ENCODE measurements at regions not wholly inside any gene's neighbourhood (a gene's known extent, or its start where the extent isn't known, plus 50 kb on each side); places are given as distances from the start of the nearest gene placed in this dataset.

DNA sequence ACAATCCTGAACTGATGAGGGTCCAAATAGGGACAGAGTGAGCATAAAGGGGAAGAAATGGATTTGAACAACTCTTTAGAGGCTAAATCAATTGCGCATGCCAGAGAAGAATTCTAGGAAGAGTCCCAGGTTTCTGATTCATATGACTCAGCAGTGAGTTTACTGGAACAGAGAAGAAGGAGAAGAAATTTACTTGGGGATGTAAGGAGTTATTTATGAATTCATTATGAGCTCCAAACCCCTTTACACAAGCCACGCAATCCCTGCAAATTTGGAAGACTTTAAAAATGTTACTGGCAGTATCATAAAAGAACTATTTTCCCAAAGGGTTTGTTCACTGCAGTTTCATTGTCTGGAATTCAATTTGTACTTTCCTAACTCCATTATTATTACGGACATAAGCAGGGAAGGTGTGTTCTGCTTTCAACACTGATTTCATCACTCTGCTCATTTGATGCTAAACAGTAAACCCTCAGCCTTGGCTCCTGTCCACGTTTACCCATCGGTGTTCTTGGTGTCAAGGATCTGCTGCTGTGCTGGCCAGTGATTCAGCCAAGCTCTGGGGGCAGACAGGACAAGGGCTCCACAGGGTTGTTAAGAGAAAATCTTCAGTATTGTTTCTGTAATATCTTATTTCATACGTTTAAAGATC lies 273.7 kb downstream of the HNRNPD start:
- Histone ChIP-seq H3K36me3 (ENCODE audit: control insufficient read depth in 2 of 2, insufficient read depth in 2 of 2, low read length in 1 of 2) (no peaks in the 10 kb centered on the region), H3K79me2 (ENCODE audit: control insufficient read depth, insufficient read depth, low read length) (no peaks in the 10 kb centered on the region), H3K4me3 (no peak overlapping the region), H3K27me3 (replicated peaks in 1 of 2; ENCODE audit: control insufficient read depth in 2 of 2, insufficient read depth in 2 of 2, low read length in 1 of 2) (no peaks in the 10 kb centered on the region; a peak in 1 of 4 replicates), H2AFZ (ENCODE audit: control insufficient read depth, low read depth, low read length) (no peak overlapping the region), H3K4me2 (ENCODE audit: control insufficient read depth, insufficient read depth) (no peak overlapping the region), H3K4me1 (ENCODE audit: control insufficient read depth, insufficient read depth, low read length) (no peaks in the 10 kb centered on the region), H3K9ac (ENCODE audit: control insufficient read depth, insufficient read depth, low read length) (no peak overlapping the region), H3K9me3 (replicated peaks; ENCODE audit: control insufficient read depth, insufficient read depth, low read length) (no peaks in the 10 kb centered on the region), H4K20me1 (ENCODE audit: control insufficient read depth, insufficient read depth) (no peaks in the 10 kb centered on the region), H3K27ac (ENCODE audit: control insufficient read depth, insufficient read depth) (no peak overlapping the region)
- BruUV-seq (replicated peaks): no TSS peak
- intact Hi-C loops (cut with micrococcal nuclease; ENCODE audit: unreplicated experiment): no loop called here
- ChIA-PET POLR2A (no interaction called here), CTCF (no interaction called here), RAD21 (ENCODE audit: unreplicated experiment) (no interaction called here), SMC1A (ENCODE audit: uncharacterized antibody, unreplicated experiment) (no interaction called here)
- in situ Hi-C loops (cut with MboI): no loop called here
- FAIRE-seq (no peak), DNase-seq (ENCODE audit: low read depth, low spot score) (no peak), ATAC-seq (no peak)
- 6% methylated on average over 6 of the region's 6 CpGs for WGBS (ENCODE audit: insufficient coverage, insufficient replicate concordance, low lambda C conversion rate, missing lambda C conversion rate)
- no peak for TF ChIP-seq NR2C2 (IDR thresholded peaks at IDR 0.05; ENCODE audit: borderline replicate concordance, control insufficient read depth, insufficient read length, low read depth)
- TF ChIP-seq KDM1A (IDR thresholded peaks at IDR 0.05; ENCODE audit: borderline replicate concordance): no peak
- no peak for TF ChIP-seq SIN3A (IDR thresholded peaks at IDR 0.05; ENCODE audit: low read depth, low read length)
- TF ChIP-seq, protein P1, sequence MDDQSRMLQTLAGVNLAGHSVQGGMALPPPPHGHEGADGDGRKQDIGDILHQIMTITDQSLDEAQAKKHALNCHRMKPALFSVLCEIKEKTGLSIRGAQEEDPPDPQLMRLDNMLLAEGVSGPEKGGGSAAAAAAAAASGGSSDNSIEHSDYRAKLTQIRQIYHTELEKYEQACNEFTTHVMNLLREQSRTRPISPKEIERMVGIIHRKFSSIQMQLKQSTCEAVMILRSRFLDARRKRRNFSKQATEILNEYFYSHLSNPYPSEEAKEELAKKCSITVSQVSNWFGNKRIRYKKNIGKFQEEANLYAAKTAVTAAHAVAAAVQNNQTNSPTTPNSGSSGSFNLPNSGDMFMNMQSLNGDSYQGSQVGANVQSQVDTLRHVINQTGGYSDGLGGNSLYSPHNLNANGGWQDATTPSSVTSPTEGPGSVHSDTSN (IDR thresholded peaks at IDR 0.05; ENCODE audit: insufficient replicate concordance, low read depth, low read length): no peak
- TF ChIP-seq ATF7 (IDR thresholded peaks at IDR 0.05; ENCODE audit: low read depth): no peak
- no peak for TF ChIP-seq SMC3 (IDR thresholded peaks at IDR 0.05; ENCODE audit: borderline replicate concordance, low read length)
- no peak for TF ChIP-seq ASH2L (IDR thresholded peaks at IDR 0.05; ENCODE audit: borderline replicate concordance, low read depth)
- TF ChIP-seq ZNF384 (IDR thresholded peaks at IDR 0.05; ENCODE audit: borderline replicate concordance, low read depth, low read length): no peak
- no peak for TF ChIP-seq ETV6 (conservative IDR thresholded peaks at IDR 0.05 in 1 of 2, IDR thresholded peaks at IDR 0.05 in 1 of 2; ENCODE audit: borderline replicate concordance in 1 of 2, low read depth in 1 of 2)
- TF ChIP-seq CREM (IDR thresholded peaks at IDR 0.05; ENCODE audit: low read depth): no peak
- TF ChIP-seq BRCA1 (IDR thresholded peaks at IDR 0.05; ENCODE audit: low read depth, low read length): no peak
- TF ChIP-seq BCL11A (IDR thresholded peaks at IDR 0.05; ENCODE audit: low read depth, low read length): no peak
- TF ChIP-seq, protein P2, sequence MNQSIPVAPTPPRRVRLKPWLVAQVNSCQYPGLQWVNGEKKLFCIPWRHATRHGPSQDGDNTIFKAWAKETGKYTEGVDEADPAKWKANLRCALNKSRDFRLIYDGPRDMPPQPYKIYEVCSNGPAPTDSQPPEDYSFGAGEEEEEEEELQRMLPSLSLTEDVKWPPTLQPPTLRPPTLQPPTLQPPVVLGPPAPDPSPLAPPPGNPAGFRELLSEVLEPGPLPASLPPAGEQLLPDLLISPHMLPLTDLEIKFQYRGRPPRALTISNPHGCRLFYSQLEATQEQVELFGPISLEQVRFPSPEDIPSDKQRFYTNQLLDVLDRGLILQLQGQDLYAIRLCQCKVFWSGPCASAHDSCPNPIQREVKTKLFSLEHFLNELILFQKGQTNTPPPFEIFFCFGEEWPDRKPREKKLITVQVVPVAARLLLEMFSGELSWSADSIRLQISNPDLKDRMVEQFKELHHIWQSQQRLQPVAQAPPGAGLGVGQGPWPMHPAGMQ (IDR thresholded peaks at IDR 0.05; ENCODE audit: borderline replicate concordance): no peak

Data from GM12878 (cell line).